ENCODE measurements at regions not wholly inside any gene's neighbourhood (a gene's known extent, or its start where the extent isn't known, plus 50 kb on each side); places are given as distances from the start of the nearest gene placed in this dataset.
"Not testable (repeated sequence)": the region's sequence is repeated elsewhere in the genome, so short reads cannot be mapped to it uniquely, and the experiment has no call there.

GRCh38 chr12:20057398-20057797, 310.9 kb upstream of the PDE3A start:
- POLR2A ChIA-PET (ENCODE audit: partially characterized antibody), result no interaction called here
- intact Hi-C loops (cut with micrococcal nuclease), result no loop called here
- Mint-ChIP-seq H3K36me3 (no peaks in the 10 kb centered on the region), H3K27me3 (no peaks in the 10 kb centered on the region), H3K4me1 (no peaks in the 10 kb centered on the region), H3K9me3 (peaks cover 0 to 11% (median 5%) of the 10 kb centered on the region in 8 donors), H3K4me3 (no peak overlapping the region), H3K27ac (no peak overlapping the region)
- Histone ChIP-seq H3K36me3 (ENCODE audit: insufficient read depth, low read length) (no peaks in the 10 kb centered on the region), H3K9me3 (ENCODE audit: control insufficient read depth in 1 of 2, low read length in 2 of 2) (no peaks in the 10 kb centered on the region), H3K4me1 (ENCODE audit: insufficient read depth, low read length) (no peaks in the 10 kb centered on the region), H3K27me3 (ENCODE audit: insufficient read depth, low read length) (no peaks in the 10 kb centered on the region), H3K27ac (ENCODE audit: low read depth, low read length) (no peak overlapping the region), H3K4me3 (ENCODE audit: low read length in 2 of 2) (no peak overlapping the region)
- no peak for DNase-seq
- CTCF ChIA-PET (ENCODE audit: partially characterized antibody), result no interaction called here

GRCh38 chr12:20063116-20063515, 305.2 kb upstream of the PDE3A start:
- H3K4me1 ChIP-seq (ENCODE audit: insufficient read depth, low read length), result no peaks in the 10 kb centered on the region
- H3K9me3 Mint-ChIP-seq, result peaks cover 2 to 11% (median 10%) of the 10 kb centered on the region in 8 donors
- no peak overlapping the region for H3K27ac ChIP-seq (ENCODE audit: low read depth, low read length)
- no peak for DNase-seq
- no peaks in the 10 kb centered on the region for H3K27me3 Mint-ChIP-seq
- no peak overlapping the region for H3K27ac Mint-ChIP-seq
- POLR2A ChIA-PET (ENCODE audit: partially characterized antibody), result no interaction called here
- H3K27me3 ChIP-seq (ENCODE audit: insufficient read depth, low read length), result no peaks in the 10 kb centered on the region
- no peak overlapping the region for H3K4me3 Mint-ChIP-seq
- no peaks in the 10 kb centered on the region for H3K4me1 Mint-ChIP-seq
- H3K36me3 ChIP-seq (ENCODE audit: insufficient read depth, low read length), result no peaks in the 10 kb centered on the region
- no peaks in the 10 kb centered on the region for H3K36me3 Mint-ChIP-seq
- no peak overlapping the region for H3K4me3 ChIP-seq (ENCODE audit: low read length in 2 of 2)
- intact Hi-C loops (cut with micrococcal nuclease), result no loop called here
- CTCF ChIA-PET (ENCODE audit: partially characterized antibody), result no interaction called here
- no peaks in the 10 kb centered on the region for H3K9me3 ChIP-seq (ENCODE audit: control insufficient read depth in 1 of 2, low read length in 2 of 2)

DNA sequence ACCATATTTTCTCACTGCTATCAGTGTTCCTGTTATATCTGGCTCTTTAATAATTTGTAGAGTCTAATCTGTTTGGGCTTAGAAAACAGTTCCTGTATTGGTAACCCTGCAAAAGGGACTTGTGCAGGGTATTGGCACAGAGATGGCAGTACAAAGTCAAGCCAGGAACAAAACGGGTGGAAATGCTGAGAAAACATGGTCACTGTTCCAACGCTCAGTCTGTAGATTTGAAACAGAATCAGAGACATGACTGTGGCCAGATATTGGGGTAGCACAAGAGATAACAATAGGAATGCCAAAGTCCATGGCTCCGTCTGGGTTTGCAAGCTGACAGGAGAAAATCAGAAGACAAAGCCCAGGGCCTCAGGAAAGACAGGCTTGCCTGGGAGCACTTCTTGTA, 290.7 kb upstream of the PDE3A start:
- Mint-ChIP-seq H3K36me3 (no peaks in the 10 kb centered on the region), H3K9me3 (peaks cover 0 to 4% (median under 1%) of the 10 kb centered on the region in 8 donors), H3K4me3 (no peak overlapping the region), H3K27me3 (no peaks in the 10 kb centered on the region), H3K4me1 (no peaks in the 10 kb centered on the region), H3K27ac (no peak overlapping the region)
- DNase-seq, result no peak
- Histone ChIP-seq H3K27ac (ENCODE audit: low read depth, low read length) (no peak overlapping the region), H3K9me3 (ENCODE audit: control insufficient read depth in 1 of 2, low read length in 2 of 2) (no peaks in the 10 kb centered on the region), H3K4me1 (ENCODE audit: insufficient read depth, low read length) (no peaks in the 10 kb centered on the region), H3K36me3 (ENCODE audit: insufficient read depth, low read length) (no peaks in the 10 kb centered on the region), H3K27me3 (ENCODE audit: insufficient read depth, low read length) (no peaks in the 10 kb centered on the region), H3K4me3 (ENCODE audit: low read length in 2 of 2) (no peak overlapping the region)
- ChIA-PET CTCF (ENCODE audit: partially characterized antibody) (no interaction called here), POLR2A (ENCODE audit: partially characterized antibody) (no interaction called here)
- intact Hi-C loops (cut with micrococcal nuclease), result no loop called here

GRCh38 chr12:20089077-20089476, 279.3 kb upstream of the PDE3A start:
- Mint-ChIP-seq H3K27ac (no peak overlapping the region), H3K36me3 (no peaks in the 10 kb centered on the region), H3K4me3 (no peak overlapping the region), H3K9me3 (peaks cover 0 to 3% (median 0%) of the 10 kb centered on the region in 8 donors), H3K27me3 (no peaks in the 10 kb centered on the region), H3K4me1 (no peaks in the 10 kb centered on the region)
- ChIA-PET POLR2A (ENCODE audit: partially characterized antibody) (no interaction called here), CTCF (ENCODE audit: partially characterized antibody) (no interaction called here)
- intact Hi-C loops (cut with micrococcal nuclease), result no loop called here
- no peak overlapping the region for H3K27ac ChIP-seq (ENCODE audit: low read depth, low read length)
- no peaks in the 10 kb centered on the region for H3K4me1 ChIP-seq (ENCODE audit: insufficient read depth, low read length)
- no peak overlapping the region for H3K4me3 ChIP-seq (ENCODE audit: low read length in 2 of 2)
- no peaks in the 10 kb centered on the region for H3K36me3 ChIP-seq (ENCODE audit: insufficient read depth, low read length)
- no peaks in the 10 kb centered on the region for H3K9me3 ChIP-seq (ENCODE audit: control insufficient read depth in 1 of 2, low read length in 2 of 2)
- no peaks in the 10 kb centered on the region for H3K27me3 ChIP-seq (ENCODE audit: insufficient read depth, low read length)
- DNase-seq, result no peak

DNA sequence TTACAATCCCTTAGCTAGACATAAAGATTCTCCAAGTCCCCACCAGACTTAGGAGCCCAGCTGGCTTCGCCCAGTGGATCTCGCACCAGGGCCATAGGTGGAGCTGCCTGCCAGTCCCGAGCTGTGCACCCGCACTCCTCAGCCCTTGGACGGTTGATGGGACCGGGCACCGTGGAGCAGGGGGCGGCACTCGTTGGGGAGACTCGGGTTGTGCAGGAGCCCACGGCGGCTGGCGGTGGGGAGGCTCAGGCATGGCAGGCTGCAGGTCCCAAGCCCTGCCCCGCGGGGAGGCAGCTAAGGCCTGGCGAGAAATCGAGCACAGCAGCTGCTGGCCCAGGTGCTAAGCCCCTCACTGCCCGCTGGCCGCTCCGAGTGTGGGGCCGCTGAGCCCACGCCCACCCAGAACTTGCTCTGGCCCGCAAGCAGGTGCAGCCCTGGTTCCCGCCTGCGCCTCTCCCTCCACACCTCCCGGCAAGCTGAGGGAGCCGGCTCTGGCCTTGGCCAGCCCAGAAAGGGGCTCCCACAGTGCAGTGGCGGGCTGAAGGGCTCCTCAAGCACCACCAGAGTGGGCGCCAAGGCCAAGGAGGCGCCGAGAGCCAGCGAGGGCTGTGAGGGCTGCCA, 275.0 kb upstream of the PDE3A start:
- H3K27me3 ChIP-seq (ENCODE audit: insufficient read depth, low read length); H3K9me3 Mint-ChIP-seq; DNase-seq; H3K36me3 Mint-ChIP-seq; H3K27me3 Mint-ChIP-seq; H3K4me3 ChIP-seq (ENCODE audit: low read length in 2 of 2); H3K4me1 ChIP-seq (ENCODE audit: insufficient read depth, low read length); H3K27ac Mint-ChIP-seq; CTCF ChIA-PET (ENCODE audit: partially characterized antibody); H3K9me3 ChIP-seq (ENCODE audit: control insufficient read depth in 1 of 2, low read length in 2 of 2); H3K36me3 ChIP-seq (ENCODE audit: insufficient read depth, low read length); POLR2A ChIA-PET (ENCODE audit: partially characterized antibody); H3K4me1 Mint-ChIP-seq; H3K4me3 Mint-ChIP-seq; H3K27ac ChIP-seq (ENCODE audit: low read depth, low read length); intact Hi-C loops (cut with micrococcal nuclease): not testable (repeated sequence)

- H3K36me3 Mint-ChIP-seq, result no peaks in the 10 kb centered on the region
- no peak overlapping the region for H3K27ac ChIP-seq (ENCODE audit: low read depth, low read length)
- no peaks in the 10 kb centered on the region for H3K9me3 ChIP-seq (ENCODE audit: control insufficient read depth in 1 of 2, low read length in 2 of 2)
- no peaks in the 10 kb centered on the region for H3K4me1 ChIP-seq (ENCODE audit: insufficient read depth, low read length)
- ChIA-PET CTCF (ENCODE audit: partially characterized antibody) (no interaction called here), POLR2A (ENCODE audit: partially characterized antibody) (no interaction called here)
- H3K27me3 ChIP-seq (ENCODE audit: insufficient read depth, low read length), result no peaks in the 10 kb centered on the region
- H3K27ac Mint-ChIP-seq, result peak overlapping the region in 1 of 7 donors; percentile 8
- intact Hi-C loops (cut with micrococcal nuclease), result no loop called here
- H3K27me3 Mint-ChIP-seq, result no peaks in the 10 kb centered on the region
- no peak for DNase-seq
- H3K36me3 ChIP-seq (ENCODE audit: insufficient read depth, low read length), result no peaks in the 10 kb centered on the region
- peak overlapping the region in 1 of 8 donors; percentile 49 for H3K4me3 Mint-ChIP-seq
- peaks cover 0 to 3% (median 0%) of the 10 kb centered on the region in 8 donors for H3K9me3 Mint-ChIP-seq
- no peaks in the 10 kb centered on the region for H3K4me1 Mint-ChIP-seq
- H3K4me3 ChIP-seq (ENCODE audit: low read length in 2 of 2), result no peak overlapping the region
Observed at GRCh38 chr12:20096430-20096829, 271.9 kb upstream of the PDE3A start.

DNA sequence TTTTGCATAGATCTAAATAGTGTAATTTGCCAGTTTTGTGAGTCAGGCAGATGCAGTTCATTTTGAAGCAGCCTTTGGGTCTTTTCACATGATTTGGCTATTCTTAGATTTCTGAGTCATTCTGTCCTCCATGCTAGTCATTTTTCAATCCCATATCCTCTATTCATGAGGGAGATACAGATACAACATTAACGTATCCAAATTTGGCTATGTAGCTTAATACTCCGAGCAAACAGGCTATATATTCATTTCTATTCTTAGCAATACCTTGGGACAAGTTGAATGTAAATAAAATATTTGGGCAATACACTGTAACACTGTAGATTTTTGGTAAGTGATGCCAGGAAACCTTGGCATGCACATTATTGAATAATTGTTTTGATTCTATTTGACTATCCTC, 270.7 kb upstream of the PDE3A start:
- ChIA-PET POLR2A (ENCODE audit: partially characterized antibody) (no interaction called here), CTCF (ENCODE audit: partially characterized antibody) (no interaction called here)
- intact Hi-C loops (cut with micrococcal nuclease), result no loop called here
- H3K4me3 Mint-ChIP-seq, result no peak overlapping the region
- H3K27me3 Mint-ChIP-seq, result no peaks in the 10 kb centered on the region
- no peaks in the 10 kb centered on the region for H3K36me3 ChIP-seq (ENCODE audit: insufficient read depth, low read length)
- H3K27me3 ChIP-seq (ENCODE audit: insufficient read depth, low read length), result no peaks in the 10 kb centered on the region
- no peak overlapping the region for H3K4me3 ChIP-seq (ENCODE audit: low read length in 2 of 2)
- no peaks in the 10 kb centered on the region for H3K36me3 Mint-ChIP-seq
- H3K4me1 ChIP-seq (ENCODE audit: insufficient read depth, low read length), result no peaks in the 10 kb centered on the region
- H3K9me3 Mint-ChIP-seq, result peaks cover 0 to 3% (median 0%) of the 10 kb centered on the region in 8 donors
- no peaks in the 10 kb centered on the region for H3K9me3 ChIP-seq (ENCODE audit: control insufficient read depth in 1 of 2, low read length in 2 of 2)
- no peak for DNase-seq
- H3K27ac ChIP-seq (ENCODE audit: low read depth, low read length), result no peak overlapping the region
- H3K27ac Mint-ChIP-seq, result no peak overlapping the region
- no peaks in the 10 kb centered on the region for H3K4me1 Mint-ChIP-seq

All from CD4-positive, alpha-beta memory T cell (primary cell).